Epithelial cell of esophagus (primary cell): ENCODE measurements at regions not wholly inside any gene's neighbourhood (a gene's known extent, or its start where the extent isn't known, plus 50 kb on each side); places are given as distances from the start of the nearest gene placed in this dataset.

Source experiments
- DNase-seq: peaks from one replicate; pipeline ENCODE4 v3.0.0; 2010; ENCODE audit warnings: low read depth
- H3K4me3 ChIP-seq: 2 replicates; pipeline ENCODE4 v1.5.1; 2011; ENCODE audit warnings: mild to moderate bottlenecking, low read length, control low read depth
- TF ChIP-seq, protein P1 (sequence below): IDR thresholded peaks from 2 replicates; pipeline ENCODE4 v1.5.1; 2011; ENCODE audit warnings: low read depth, mild to moderate bottlenecking, low read length, control low read depth, inconsistent platforms; ENCODE audit not compliant: insufficient read depth; ENCODE audit errors: missing control alignments

GRCh38 chr21:35674895-35675470 is 385.3 kb downstream of the SETD4 start:
- TF ChIP-seq, protein P1, sequence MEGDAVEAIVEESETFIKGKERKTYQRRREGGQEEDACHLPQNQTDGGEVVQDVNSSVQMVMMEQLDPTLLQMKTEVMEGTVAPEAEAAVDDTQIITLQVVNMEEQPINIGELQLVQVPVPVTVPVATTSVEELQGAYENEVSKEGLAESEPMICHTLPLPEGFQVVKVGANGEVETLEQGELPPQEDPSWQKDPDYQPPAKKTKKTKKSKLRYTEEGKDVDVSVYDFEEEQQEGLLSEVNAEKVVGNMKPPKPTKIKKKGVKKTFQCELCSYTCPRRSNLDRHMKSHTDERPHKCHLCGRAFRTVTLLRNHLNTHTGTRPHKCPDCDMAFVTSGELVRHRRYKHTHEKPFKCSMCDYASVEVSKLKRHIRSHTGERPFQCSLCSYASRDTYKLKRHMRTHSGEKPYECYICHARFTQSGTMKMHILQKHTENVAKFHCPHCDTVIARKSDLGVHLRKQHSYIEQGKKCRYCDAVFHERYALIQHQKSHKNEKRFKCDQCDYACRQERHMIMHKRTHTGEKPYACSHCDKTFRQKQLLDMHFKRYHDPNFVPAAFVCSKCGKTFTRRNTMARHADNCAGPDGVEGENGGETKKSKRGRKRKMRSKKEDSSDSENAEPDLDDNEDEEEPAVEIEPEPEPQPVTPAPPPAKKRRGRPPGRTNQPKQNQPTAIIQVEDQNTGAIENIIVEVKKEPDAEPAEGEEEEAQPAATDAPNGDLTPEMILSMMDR: no peak
- DNase-seq: no peak
- no peak overlapping the region for H3K4me3 ChIP-seq

- DNase-seq: no peak
- TF ChIP-seq, protein P1: no peak
- H3K4me3 ChIP-seq: no peak overlapping the region
These were observed 386.1 kb downstream of the SETD4 start for GRCh38 chr21:35674091-35674671.

GRCh38 chr21:35672313-35672712 is 388.0 kb downstream of the SETD4 start:
- H3K4me3 ChIP-seq: no peak overlapping the region
- TF ChIP-seq, protein P1: no peak
- no peak for DNase-seq

- peak; percentile 61 for DNase-seq
- no peak overlapping the region for H3K4me3 ChIP-seq
- TF ChIP-seq, protein P1: no peak
These were observed 395.6 kb downstream of the SETD4 start for GRCh38 chr21:35664683-35665082.

DNA sequence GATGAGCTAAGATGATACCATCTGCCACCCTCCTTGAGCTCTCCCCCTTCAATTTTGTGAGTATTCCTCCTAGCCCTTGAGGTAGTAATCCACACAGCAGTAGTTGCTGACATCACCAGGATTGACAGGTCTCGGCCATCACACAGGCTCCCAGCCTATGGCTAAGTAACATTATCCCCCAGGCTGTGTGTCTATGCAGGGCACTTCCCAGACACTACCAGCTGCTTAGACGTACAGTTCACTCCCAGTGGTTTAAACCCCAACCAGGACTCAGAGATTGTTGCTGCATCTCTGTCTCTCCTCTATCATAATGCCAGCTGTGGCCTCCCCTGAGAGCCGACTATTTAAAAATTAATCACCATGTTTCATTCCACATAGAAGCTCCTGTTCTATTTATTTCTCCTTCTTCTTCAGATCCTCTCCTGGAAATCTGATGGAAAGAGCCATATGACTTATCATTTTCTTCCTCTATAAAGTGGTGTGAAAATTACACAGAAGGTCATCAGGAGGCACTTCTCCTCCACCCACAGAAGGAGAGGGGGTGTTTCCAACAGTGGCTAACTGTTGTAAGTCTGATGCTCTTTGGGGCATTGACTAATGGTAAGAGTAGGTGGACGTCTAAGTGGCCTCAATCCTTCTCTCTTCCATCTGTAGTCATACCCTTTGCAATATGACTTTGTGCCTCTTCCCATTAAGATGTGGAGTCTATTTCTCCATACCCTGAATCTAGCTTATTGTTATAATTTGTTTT is 396.3 kb downstream of the SETD4 start:
- no peak for DNase-seq
- TF ChIP-seq, protein P1: no peak
- H3K4me3 ChIP-seq: no peak overlapping the region

- DNase-seq: no peak
- H3K4me3 ChIP-seq: no peak overlapping the region
- TF ChIP-seq, protein P1: no peak
These were observed 402.1 kb downstream of the SETD4 start for GRCh38 chr21:35658242-35658641.
